Fibroblast of peridontal ligament (primary cell): ENCODE measurements at regions not wholly inside any gene's neighbourhood (a gene's known extent, or its start where the extent isn't known, plus 50 kb on each side); places are given as distances from the start of the nearest gene placed in this dataset.
"Not testable (repeated sequence)": the region's sequence is repeated elsewhere in the genome, so short reads cannot be mapped to it uniquely, and the experiment has no call there.

Experiments used
- DNase-seq: peaks from one replicate; pipeline ENCODE4 v3.0.0-alpha.2; 2010; ENCODE audit errors: extremely low read depth

GRCh38 chr15:34651997-34652725, 68.7 kb upstream of the GOLGA8B start:
- no peak for DNase-seq

- no peak for DNase-seq
Measured at GRCh38 chr15:34650177-34650576, 66.7 kb upstream of the GOLGA8B start.

GRCh38 chr15:34648294-34648631, 64.8 kb upstream of the GOLGA8B start:
- no peak for DNase-seq

GRCh38 chr15:34647569-34648293, 64.3 kb upstream of the GOLGA8B start:
- DNase-seq, result no peak

- no peak for DNase-seq
Measured at GRCh38 chr15:34646918-34647317, 63.5 kb upstream of the GOLGA8B start.

GRCh38 chr15:34644851-34645250, 61.4 kb upstream of the GOLGA8B start:
- no peak for DNase-seq

- DNase-seq, result peak; percentile 81
Measured at GRCh38 chr15:34644061-34644460, 60.6 kb upstream of the GOLGA8B start.

GRCh38 chr15:34642247-34642646, 58.8 kb upstream of the GOLGA8B start:
- DNase-seq, result no peak

GRCh38 chr15:34640661-34641060, 57.2 kb upstream of the GOLGA8B start:
- DNase-seq, result no peak

GRCh38 chr15:34637305-34637704, 53.9 kb upstream of the GOLGA8B start:
- no peak for DNase-seq

GRCh38 chr15:34633602-34634001, 50.2 kb upstream of the GOLGA8B start:
- DNase-seq, result not testable (repeated sequence)
